ENCODE measurements at regions not wholly inside any gene's neighbourhood (a gene's known extent, or its start where the extent isn't known, plus 50 kb on each side); places are given as distances from the start of the nearest gene placed in this dataset.

GRCh38 chr2:60271713-60272112 lies 281.7 kb downstream of the BCL11A start:
- DNase-seq (ENCODE audit: low spot score), result no peak
- no peak for ATAC-seq
- intact Hi-C loops (cut with DNase I), result no loop called here

DNA sequence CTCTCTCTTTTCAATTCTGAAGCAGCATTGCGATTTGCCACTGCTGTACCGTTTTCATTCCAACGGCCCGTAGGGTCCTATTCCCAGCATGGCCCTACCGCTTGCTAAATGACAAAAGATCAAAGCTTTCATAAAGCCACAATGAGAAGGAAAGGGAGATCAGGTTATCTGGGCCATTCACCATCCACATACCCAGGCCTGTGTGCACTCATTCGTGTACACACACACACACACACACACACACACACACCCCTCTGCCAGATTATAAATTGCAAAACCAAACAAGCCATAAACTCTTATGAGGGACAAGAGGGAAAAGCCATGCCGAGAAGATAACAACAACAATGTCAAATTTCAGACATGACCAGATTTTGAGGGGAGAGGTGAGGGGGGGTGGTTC lies 282.3 kb downstream of the BCL11A start:
- intact Hi-C loops (cut with DNase I), result no loop called here
- no peak for ATAC-seq
- no peak for DNase-seq (ENCODE audit: low spot score)

GRCh38 chr2:60268661-60269060 lies 284.8 kb downstream of the BCL11A start:
- DNase-seq (ENCODE audit: low spot score) (no peak), ATAC-seq (no peak)
- intact Hi-C loops (cut with DNase I), result no loop called here

- intact Hi-C loops (cut with DNase I), result no loop called here
- no peak for DNase-seq (ENCODE audit: low spot score)
- no peak for ATAC-seq
These were observed 285.4 kb downstream of the BCL11A start for GRCh38 chr2:60268032-60268431.

GRCh38 chr2:60267122-60267521 lies 286.3 kb downstream of the BCL11A start:
- no peak for ATAC-seq
- intact Hi-C loops (cut with DNase I), result no loop called here
- no peak for DNase-seq (ENCODE audit: low spot score)

- ATAC-seq (no peak), DNase-seq (ENCODE audit: low spot score) (no peak)
- intact Hi-C loops (cut with DNase I), result no loop called here
These were observed 291.3 kb downstream of the BCL11A start for GRCh38 chr2:60262178-60262577.

DNA sequence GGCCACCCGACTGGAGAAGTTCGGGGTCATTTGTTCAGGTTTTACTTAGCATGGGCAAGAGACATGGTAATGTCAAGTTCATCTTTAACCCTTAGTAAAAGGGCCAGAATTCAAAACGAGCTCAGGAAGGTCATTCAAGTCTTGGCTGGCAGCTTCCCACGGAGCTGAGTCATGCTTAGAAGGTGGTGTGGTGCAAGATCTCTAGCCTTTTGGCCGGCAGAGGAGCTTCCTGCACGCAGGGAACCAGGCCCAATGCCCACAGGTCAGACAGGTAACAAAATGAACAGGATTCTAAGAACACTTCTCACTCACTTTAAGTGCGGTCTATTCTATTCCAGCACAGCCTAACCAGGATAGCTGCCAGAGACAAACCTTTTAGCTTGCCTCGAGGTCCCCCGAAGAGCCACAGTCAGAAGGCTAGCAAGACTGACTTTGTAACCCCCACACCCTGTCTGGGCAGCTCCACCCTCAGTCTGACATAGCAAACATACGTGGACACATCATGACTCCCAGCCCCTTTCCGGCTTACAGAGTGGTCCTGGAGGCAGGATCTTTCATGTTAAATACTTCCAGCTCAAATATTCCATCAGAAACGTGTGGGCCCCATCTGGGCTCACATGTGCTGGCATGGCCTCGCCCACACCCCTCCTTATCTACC lies 292.7 kb downstream of the BCL11A start:
- intact Hi-C loops (cut with DNase I), result no loop called here
- no peak for ATAC-seq
- DNase-seq (ENCODE audit: low spot score), result no peak

DNA sequence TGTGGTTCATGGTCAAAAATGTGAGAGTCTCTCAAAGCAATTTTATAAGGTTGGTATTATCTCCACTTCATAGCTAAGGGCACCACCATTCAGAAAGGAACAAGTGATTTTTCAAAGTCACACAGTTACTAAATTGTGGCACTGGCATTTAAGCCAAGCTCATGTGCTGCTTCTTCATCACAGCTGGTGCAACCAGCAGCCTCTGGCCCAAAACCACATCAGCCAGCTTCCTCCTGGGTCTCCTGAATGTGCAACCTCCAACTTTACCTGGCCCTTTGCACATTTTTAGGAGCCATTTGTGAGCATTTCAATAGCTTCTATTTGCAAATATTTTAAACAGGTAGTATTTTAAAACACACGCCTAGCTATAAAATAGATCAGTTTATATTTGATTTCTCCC lies 293.7 kb downstream of the BCL11A start:
- ATAC-seq (no peak), DNase-seq (ENCODE audit: low spot score) (no peak)
- intact Hi-C loops (cut with DNase I), result no loop called here

- ATAC-seq (no peak), DNase-seq (ENCODE audit: low spot score) (no peak)
- intact Hi-C loops (cut with DNase I), result no loop called here
These were observed 300.8 kb downstream of the BCL11A start for GRCh38 chr2:60252581-60253150.

GRCh38 chr2:60251247-60251646 lies 302.2 kb downstream of the BCL11A start:
- DNase-seq (ENCODE audit: low spot score), result no peak
- intact Hi-C loops (cut with DNase I), result no loop called here
- no peak for ATAC-seq

DNA sequence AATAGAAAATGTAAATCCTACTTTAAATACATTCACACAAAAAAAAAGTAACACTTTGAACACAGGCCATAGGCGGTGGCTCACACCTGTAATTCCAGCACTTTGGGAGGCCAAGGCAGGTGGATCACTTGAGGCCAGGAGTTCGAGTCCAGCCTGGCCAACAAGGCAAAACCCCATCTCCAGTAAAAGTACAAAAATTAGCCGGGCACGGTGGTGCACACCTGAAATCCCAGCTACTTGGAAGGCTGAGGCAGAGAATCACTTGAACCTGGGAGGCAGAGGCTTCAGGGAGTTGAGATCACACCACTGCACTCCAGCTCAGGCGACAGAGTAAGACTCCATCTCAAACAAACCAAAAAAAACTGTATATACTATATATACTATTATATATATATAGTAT lies 303.6 kb downstream of the BCL11A start:
- intact Hi-C loops (cut with DNase I), result no loop called here
- ATAC-seq (no peak), DNase-seq (ENCODE audit: low spot score) (no peak)

DNA sequence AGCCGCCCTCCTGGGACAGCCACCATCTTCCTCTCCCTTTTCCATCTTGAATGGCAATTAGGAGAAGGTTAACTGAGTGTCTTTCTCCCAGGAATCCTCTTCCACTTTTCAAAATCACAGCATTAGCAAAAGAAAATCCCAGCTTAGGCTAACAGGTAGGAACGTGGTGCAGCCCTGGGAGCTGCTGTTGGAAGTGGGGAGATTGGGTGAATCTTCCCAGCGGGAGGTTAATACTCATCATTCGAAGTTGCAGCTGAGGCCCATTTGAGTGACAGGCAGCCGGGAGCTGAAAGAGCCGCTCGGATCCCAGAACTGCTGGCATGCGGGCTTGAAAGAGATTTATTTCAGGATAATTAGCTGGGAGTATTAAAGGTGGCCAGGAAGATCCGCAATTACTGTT lies 306.0 kb downstream of the BCL11A start:
- intact Hi-C loops (cut with DNase I), result no loop called here
- no peak for DNase-seq (ENCODE audit: low spot score)
- ATAC-seq, result no peak

DNA sequence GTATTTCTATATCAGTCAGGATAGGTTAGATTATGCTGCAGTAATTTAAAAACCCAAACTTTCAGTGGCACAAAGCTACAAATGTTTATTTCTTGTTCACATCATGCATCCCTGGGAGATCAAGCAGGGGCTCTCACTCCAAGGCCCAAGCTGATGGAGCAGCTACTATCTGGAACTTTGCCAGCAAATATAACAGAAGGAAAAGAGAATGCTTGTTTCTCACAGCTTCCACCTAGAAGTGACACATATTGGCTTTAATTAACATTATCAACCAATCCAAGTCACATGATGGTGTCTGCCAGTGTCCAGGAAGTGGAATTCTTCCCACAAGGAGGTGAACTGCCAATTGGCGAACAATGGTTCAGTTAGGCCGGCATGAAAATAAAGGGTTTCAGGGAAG lies 306.9 kb downstream of the BCL11A start:
- ATAC-seq (no peak), DNase-seq (ENCODE audit: low spot score) (no peak)
- intact Hi-C loops (cut with DNase I), result no loop called here

- no peak for ATAC-seq
- DNase-seq (ENCODE audit: low spot score), result no peak
- intact Hi-C loops (cut with DNase I), result no loop called here
These were observed 319.0 kb downstream of the BCL11A start for GRCh38 chr2:60234274-60234986.

GRCh38 chr2:60230596-60230995 lies 322.9 kb downstream of the BCL11A start:
- ATAC-seq, result no peak
- DNase-seq (ENCODE audit: low spot score), result no peak
- intact Hi-C loops (cut with DNase I), result no loop called here

- ATAC-seq, result no peak
- no peak for DNase-seq (ENCODE audit: low spot score)
- intact Hi-C loops (cut with DNase I), result no loop called here
These were observed 323.4 kb downstream of the BCL11A start for GRCh38 chr2:60230037-60230436.

GRCh38 chr2:60226943-60227342 lies 326.5 kb downstream of the BCL11A start:
- ATAC-seq (no peak), DNase-seq (ENCODE audit: low spot score) (no peak)
- intact Hi-C loops (cut with DNase I), result no loop called here

DNA sequence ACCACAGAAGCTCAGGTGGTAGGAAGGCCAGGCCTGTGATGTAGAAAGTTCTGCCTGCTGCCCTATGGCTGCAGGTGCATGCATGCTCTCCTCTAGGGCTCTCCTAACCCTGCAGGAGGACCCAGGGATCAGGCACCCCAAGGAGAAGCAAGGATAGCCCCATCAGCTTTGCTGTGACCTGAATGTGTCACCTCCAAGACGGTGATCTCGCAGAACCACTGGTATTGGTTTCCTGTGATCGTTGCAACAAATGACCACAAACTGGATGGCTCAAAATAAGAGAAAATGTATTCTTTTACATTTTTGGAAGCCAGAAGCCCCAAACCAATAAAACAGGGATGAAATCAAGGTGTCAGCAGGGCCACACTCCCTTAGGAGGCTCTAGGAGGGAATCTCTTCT lies 327.3 kb downstream of the BCL11A start:
- DNase-seq (ENCODE audit: low spot score), result no peak
- ATAC-seq, result no peak
- intact Hi-C loops (cut with DNase I), result no loop called here

GRCh38 chr2:60223859-60224258 lies 329.6 kb downstream of the BCL11A start:
- ATAC-seq (no peak), DNase-seq (ENCODE audit: low spot score) (no peak)
- intact Hi-C loops (cut with DNase I), result no loop called here

DNA sequence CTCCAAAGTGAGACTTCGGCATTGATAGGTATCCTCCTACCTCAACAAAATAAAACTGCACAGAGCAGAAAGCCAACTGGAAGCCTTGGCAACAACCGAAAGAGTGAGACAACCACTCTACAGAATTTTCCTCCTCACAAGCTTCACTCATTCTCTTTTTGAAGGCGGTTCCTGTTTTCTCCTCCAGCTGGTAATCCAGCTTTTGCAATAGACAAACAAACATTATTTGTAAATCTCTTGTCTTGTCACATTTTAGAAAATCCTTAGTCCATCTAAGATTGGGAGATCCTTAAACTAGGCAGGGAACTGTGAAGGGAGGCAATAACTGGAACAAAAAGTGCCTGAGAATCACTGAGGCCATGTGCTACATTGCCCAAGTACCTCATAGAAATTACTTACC lies 332.4 kb downstream of the BCL11A start:
- no peak for DNase-seq (ENCODE audit: low spot score)
- intact Hi-C loops (cut with DNase I), result no loop called here
- ATAC-seq, result no peak

GRCh38 chr2:60219536-60219935 lies 333.9 kb downstream of the BCL11A start:
- DNase-seq (ENCODE audit: low spot score) (no peak), ATAC-seq (no peak)
- intact Hi-C loops (cut with DNase I), result no loop called here

Data from sciatic nerve (tissue), 2 donors.